ENCODE measurements at regions not wholly inside any gene's neighbourhood (a gene's known extent, or its start where the extent isn't known, plus 50 kb on each side); places are given as distances from the start of the nearest gene placed in this dataset.
"Not testable (repeated sequence)": the region's sequence is repeated elsewhere in the genome, so short reads cannot be mapped to it uniquely, and the experiment has no call there.

GRCh38 chr2:21194147-21194546 is 70.4 kb downstream of the TDRD15 start:
- DNase-seq: no peak

- no peak for DNase-seq
Observed at GRCh38 chr2:21194858-21195271, 71.1 kb downstream of the TDRD15 start.

- no peak for DNase-seq
Observed at GRCh38 chr2:21195326-21195725, 71.6 kb downstream of the TDRD15 start.

GRCh38 chr2:21198637-21199036 is 74.9 kb downstream of the TDRD15 start:
- no peak for DNase-seq

- no peak for DNase-seq
Observed at GRCh38 chr2:21203976-21204375, 80.2 kb downstream of the TDRD15 start.

- not testable (repeated sequence) for DNase-seq
Observed at GRCh38 chr2:21214085-21214484, 90.3 kb downstream of the TDRD15 start.

- DNase-seq: no peak
Observed at GRCh38 chr2:21217442-21217841, 93.7 kb downstream of the TDRD15 start.

GRCh38 chr2:21220930-21221329 is 97.2 kb downstream of the TDRD15 start:
- DNase-seq: peak; percentile 12 to 55 (median 43)

- no peak for DNase-seq
Observed at GRCh38 chr2:21223618-21224017, 99.8 kb downstream of the TDRD15 start.

GRCh38 chr2:21228041-21228895 is 104.5 kb downstream of the TDRD15 start:
- no peak for DNase-seq

GRCh38 chr2:21229302-21229701 is 105.5 kb downstream of the TDRD15 start:
- no peak for DNase-seq

- no peak for DNase-seq
Observed at GRCh38 chr2:21230140-21230539, 106.4 kb downstream of the TDRD15 start.

GRCh38 chr2:21231985-21232384 is 108.2 kb downstream of the TDRD15 start:
- peak; percentile 33 to 71 (median 65) for DNase-seq

GRCh38 chr2:21233194-21233593 is 109.4 kb downstream of the TDRD15 start:
- DNase-seq: peak; percentile 26 to 51 (median 42)

- DNase-seq: peak in 2 of 3 donors; percentile 46 to 74
Observed at GRCh38 chr2:21234001-21234400, 110.2 kb downstream of the TDRD15 start.

GRCh38 chr2:21234464-21235120 is 110.8 kb downstream of the TDRD15 start:
- DNase-seq: no peak

GRCh38 chr2:21239749-21240148 is 116.0 kb downstream of the TDRD15 start:
- not testable (repeated sequence) for DNase-seq

- DNase-seq: peak in 1 of 3 donors; percentile 49
Observed at GRCh38 chr2:21244161-21244560, 120.4 kb downstream of the TDRD15 start.

GRCh38 chr2:21245565-21245964 is 121.8 kb downstream of the TDRD15 start:
- no peak for DNase-seq

GRCh38 chr2:21249367-21249766 is 125.6 kb downstream of the TDRD15 start:
- DNase-seq: no peak

GRCh38 chr2:21250673-21251072 is 126.9 kb downstream of the TDRD15 start:
- peak in 2 of 3 donors; percentile 17 to 28 for DNase-seq

GRCh38 chr2:21251216-21251980 is 127.6 kb downstream of the TDRD15 start:
- DNase-seq: peak; percentile 32 to 42 (median 41)

GRCh38 chr2:21253311-21254027 is 129.7 kb downstream of the TDRD15 start:
- DNase-seq: no peak
